ENCODE measurements at regions not wholly inside any gene's neighbourhood (a gene's known extent, or its start where the extent isn't known, plus 50 kb on each side); places are given as distances from the start of the nearest gene placed in this dataset.

- DNase-seq (ENCODE audit: low read depth), result no peak
Observed at GRCh38 chr22:47816863-47817210, 1054.4 kb downstream of the TBC1D22A start.

- DNase-seq (ENCODE audit: low read depth), result no peak
Observed at GRCh38 chr22:47816121-47816862, 1053.8 kb downstream of the TBC1D22A start.

- DNase-seq (ENCODE audit: low read depth), result no peak
Observed at GRCh38 chr22:47814474-47814873, 1052.0 kb downstream of the TBC1D22A start.

- DNase-seq (ENCODE audit: low read depth), result no peak
Observed at GRCh38 chr22:47813661-47814060, 1051.2 kb downstream of the TBC1D22A start.

DNA sequence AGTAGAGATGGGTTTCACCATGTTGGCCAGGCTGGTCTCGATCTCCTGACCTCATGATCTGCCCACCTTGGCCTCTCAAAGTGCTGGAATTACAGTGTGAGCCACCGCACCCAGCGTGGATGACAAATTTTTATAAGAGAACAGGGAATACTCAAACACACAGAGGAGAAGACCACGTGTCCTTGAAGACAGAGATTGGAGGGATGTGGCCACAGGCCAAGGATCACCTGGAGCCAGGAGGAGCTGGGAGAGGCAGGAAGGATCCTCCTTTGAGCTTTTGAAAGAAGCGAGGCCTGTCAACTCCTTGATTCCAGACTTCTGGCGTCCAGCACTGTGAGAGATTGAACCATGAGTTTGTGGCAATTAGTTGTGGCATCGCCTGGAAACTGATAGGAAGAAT, 1049.5 kb downstream of the TBC1D22A start:
- no peak for DNase-seq (ENCODE audit: low read depth)

DNA sequence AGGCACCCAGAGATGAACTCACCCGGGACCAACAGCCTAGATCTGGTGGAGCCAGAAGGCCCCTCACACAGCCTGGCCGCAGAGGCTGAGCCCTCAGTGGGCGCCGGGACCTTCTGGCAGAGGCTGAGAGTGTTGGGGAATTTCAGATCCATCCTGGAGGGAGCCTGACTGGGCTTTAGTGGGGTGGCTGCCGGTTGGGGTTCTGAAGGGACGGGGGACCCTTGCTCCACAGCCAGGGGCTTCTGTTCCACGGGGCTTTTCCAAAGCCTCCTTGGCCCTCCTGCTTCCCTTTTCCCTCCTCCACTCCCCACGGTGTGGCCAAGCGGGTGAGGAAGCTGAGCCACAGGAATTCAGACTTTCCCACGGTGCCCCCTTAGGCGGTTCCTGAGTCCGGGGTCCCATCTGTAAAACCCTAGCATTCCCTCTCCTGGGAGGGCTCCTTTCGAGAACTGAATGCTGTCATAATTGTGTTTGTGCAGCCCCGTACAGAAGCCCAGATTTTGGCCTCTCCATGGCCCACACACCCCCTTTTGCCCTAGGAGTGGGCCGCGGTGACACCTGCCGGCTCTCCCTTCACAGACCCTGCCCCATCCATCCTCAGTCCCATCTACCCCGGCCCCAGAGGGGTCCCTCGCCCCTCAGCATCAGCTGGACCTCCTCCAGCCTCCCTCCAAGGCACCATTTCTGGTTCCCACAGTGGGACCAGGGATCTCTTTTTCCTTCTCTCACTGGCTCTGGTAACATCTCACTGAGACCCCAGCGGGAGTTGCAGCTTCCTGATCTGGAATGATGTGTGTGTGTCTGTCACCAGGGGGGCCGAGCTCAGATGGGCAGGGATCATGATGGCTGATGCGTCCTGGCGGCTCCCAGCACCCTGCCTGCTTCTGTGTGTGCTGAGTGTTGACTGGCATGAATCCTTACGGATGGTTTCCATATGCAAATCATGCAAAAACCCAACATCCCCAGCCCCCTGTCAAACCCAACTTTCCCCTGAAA, 1048.4 kb downstream of the TBC1D22A start:
- no peak for DNase-seq (ENCODE audit: low read depth)

DNA sequence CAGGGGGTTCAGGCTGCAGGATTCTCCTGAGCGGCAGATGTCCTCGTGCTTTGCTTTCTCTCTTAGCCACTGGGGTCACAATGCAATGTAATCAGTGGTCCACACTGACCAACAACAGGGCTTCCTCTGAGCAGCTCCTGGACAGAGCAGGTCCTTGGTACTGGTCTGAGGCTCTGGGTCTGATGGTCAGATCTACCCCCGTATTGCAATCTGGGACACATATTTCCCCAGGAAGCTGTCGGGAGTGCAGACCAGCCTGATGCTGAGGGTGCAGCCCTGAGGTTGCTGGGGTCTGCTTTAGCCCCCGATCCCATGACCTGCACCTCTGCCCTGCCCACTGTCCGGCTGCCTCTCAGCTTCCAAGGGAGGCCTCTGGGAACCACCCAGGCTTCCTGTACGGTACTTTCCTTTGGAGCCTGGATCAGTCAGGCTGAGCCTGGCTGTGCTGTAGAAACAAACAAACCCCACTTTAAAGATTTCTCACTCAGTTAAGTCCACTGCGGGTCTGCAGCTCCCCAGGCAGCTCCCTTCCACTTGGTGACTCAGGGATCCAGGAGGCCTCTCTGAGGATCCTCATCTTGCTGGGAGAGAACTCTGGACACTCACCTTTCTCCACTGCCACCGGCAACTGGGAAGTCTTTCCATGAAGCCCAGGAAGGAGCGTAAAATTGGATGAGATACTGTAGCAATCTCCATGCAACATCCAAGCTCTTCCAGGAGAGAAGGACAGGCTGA, 1046.6 kb downstream of the TBC1D22A start:
- no peak for DNase-seq (ENCODE audit: low read depth)

DNA sequence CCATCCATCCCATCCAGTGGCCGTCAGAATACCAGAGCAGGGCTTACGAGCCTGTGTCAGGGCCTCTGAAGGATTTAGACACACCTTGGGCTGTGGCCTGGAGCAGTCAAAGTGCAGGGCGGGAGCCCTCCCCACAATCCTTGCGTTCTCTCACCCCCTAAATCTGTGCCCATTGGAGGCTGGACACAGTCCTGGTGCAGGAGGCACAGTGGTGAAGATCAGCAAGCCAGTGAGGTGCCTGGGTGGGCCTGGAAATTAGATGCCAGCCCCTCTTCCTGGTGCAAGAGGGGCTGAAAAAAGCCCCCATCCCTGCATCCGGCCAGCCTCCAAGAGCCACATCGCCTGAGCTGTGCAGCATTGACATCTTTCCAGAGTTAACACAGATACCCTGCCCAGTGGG, 1045.8 kb downstream of the TBC1D22A start:
- no peak for DNase-seq (ENCODE audit: low read depth)

- no peak for DNase-seq (ENCODE audit: low read depth)
Observed at GRCh38 chr22:47807506-47807905, 1045.1 kb downstream of the TBC1D22A start.

- DNase-seq (ENCODE audit: low read depth), result no peak
Observed at GRCh38 chr22:47806894-47807293, 1044.4 kb downstream of the TBC1D22A start.

GRCh38 chr22:47805394-47805935, 1043.0 kb downstream of the TBC1D22A start:
- no peak for DNase-seq (ENCODE audit: low read depth)

DNA sequence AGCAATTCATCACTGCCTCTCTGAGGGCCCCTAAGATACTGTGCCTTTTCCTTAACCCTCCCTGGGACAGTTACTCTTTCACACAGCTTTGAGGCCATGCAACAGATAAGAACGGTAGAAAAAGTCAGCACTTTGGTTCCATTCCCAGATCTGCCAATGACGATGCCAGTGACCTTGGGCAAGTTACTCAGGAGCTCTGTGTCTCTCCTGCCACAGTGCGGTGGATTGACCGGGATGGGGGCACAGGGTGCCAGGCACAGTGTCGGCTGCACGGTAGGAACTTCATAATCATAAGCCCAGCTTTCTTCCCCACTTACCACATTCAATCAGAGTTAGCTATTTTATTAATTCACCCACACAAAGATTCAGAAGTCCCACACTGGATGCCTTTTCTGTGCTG, 1041.8 kb downstream of the TBC1D22A start:
- DNase-seq (ENCODE audit: low read depth), result no peak

- no peak for DNase-seq (ENCODE audit: low read depth)
Observed at GRCh38 chr22:47802421-47802820, 1040.0 kb downstream of the TBC1D22A start.

- no peak for DNase-seq (ENCODE audit: low read depth)
Observed at GRCh38 chr22:47801541-47802245, 1039.2 kb downstream of the TBC1D22A start.

- no peak for DNase-seq (ENCODE audit: low read depth)
Observed at GRCh38 chr22:47798229-47798628, 1035.8 kb downstream of the TBC1D22A start.

- DNase-seq (ENCODE audit: low read depth), result no peak
Observed at GRCh38 chr22:47797342-47797945, 1035.0 kb downstream of the TBC1D22A start.

GRCh38 chr22:47796128-47796908, 1033.9 kb downstream of the TBC1D22A start:
- no peak for DNase-seq (ENCODE audit: low read depth)

DNA sequence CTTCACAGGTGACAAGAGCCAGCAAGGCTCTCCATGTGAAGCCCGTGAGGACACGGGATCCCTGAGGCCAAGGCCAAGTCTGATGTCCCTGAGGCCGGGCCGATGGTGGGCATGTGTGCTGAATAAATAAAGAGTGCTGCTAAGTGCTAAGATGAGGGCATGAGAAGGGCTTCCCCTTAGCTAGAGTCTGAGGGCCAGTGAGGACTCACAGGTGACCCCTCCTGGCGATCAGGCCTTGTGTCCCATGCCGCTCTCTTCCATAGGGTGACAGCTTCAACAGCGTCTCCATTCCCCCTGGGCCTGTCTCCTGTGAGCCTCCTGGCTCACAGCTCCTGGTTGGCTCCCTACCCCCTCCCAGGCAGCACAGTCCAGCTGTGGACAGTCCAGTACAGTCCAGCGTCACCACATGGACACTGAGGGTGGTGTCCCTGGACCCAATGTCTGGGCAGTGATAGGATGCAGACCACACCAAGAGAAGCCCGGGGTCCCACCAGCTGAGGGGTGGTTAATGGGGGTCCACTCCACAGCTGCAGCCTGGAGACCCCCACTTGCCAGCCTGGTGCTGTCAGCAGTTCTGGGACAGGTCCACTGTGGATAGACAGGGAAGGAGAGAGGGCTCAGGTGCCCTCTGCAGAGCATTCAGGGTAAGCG, 1033.2 kb downstream of the TBC1D22A start:
- no peak for DNase-seq (ENCODE audit: low read depth)

GRCh38 chr22:47794851-47795250, 1032.4 kb downstream of the TBC1D22A start:
- no peak for DNase-seq (ENCODE audit: low read depth)

Measured in GM04503 (cell line).